Activated CD8-positive, alpha-beta memory T cell treated with anti-CD3 and anti-CD28 coated beads for 4 hours (primary cell): ENCODE measurements at regions not wholly inside any gene's neighbourhood (a gene's known extent, or its start where the extent isn't known, plus 50 kb on each side); places are given as distances from the start of the nearest gene placed in this dataset.
"Not testable (repeated sequence)": the region's sequence is repeated elsewhere in the genome, so short reads cannot be mapped to it uniquely, and the experiment has no call there.

Source experiments
- DNase-seq, 2 donors: peaks; one replicate each; pipeline ENCODE4 v3.0.0-alpha.2; 2020; ENCODE audit warnings: low read depth in 2 of 2

DNA sequence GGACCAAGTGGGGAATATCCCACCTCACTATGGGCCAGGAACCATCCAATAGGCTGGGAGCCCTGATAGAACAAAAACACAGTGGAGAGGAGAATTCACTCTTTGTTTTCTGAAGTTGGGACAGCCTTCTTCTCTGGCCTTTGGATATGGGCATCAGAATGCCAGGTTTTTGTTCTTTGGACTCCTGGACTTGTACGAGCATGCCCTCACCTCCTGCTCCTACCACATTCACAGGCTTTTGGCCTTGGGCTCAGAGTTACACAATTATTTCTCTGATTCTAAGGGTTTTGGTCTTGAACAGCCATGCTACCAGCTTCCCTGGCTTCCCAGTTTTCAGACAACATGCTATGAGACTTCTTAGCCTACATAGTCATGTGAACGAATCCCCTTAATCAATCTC is 732.9 kb upstream of the VRK2 start:
- no peak for DNase-seq

DNA sequence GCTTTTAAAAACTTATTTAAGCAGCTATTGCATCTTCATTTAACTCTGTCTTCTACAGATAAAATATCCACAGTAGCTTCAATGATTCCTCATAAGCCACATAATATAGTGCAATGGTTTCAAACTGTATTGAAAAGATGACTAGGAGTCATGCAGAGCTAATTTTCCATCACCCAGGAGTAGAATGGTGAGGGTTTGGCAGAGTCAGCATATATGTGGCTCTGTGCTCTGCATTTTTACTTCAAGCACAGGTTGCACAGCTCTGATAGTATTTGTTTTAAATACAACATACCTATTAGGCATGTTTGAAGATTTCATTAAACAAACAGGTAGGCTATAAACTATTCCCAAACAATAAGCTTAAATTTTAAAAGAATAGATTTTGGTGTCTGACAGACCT is 731.9 kb upstream of the VRK2 start:
- DNase-seq: no peak

DNA sequence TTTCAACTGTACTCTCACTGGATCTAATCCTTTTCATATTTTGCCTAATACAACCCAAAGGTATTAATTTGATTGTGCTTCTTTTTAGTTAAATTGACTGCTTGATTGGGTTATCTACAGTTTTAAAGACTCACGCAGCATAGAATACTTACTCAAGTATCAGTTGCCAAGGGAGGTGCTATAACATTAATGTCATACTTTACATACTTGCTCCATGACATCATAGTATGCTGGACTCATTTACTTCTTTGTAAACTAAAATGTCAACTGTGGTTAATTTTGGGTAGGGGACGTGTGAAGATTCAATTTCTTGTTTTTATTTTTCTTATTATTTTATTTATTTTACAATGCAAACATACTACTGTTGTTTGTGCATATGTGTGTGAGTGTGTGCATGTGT is 716.2 kb upstream of the VRK2 start:
- DNase-seq: no peak

DNA sequence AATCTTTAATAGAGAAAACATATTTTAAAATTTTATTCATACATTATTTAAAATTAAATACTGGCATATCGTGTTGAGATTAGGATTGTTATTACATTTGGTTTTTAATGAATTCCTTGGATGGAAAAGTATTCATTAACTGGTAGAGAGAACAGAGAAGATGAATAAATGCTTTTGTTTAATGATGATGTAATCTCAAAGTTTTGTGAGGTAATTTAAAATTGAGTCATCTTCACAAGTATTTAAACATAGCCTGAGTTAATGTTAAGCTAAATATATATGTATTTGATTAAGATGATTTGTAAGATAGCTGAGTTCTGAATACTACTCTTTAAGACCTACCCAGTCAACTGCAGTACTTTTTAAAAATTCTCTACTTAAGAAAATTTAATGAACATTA is 713.4 kb upstream of the VRK2 start:
- DNase-seq: no peak

DNA sequence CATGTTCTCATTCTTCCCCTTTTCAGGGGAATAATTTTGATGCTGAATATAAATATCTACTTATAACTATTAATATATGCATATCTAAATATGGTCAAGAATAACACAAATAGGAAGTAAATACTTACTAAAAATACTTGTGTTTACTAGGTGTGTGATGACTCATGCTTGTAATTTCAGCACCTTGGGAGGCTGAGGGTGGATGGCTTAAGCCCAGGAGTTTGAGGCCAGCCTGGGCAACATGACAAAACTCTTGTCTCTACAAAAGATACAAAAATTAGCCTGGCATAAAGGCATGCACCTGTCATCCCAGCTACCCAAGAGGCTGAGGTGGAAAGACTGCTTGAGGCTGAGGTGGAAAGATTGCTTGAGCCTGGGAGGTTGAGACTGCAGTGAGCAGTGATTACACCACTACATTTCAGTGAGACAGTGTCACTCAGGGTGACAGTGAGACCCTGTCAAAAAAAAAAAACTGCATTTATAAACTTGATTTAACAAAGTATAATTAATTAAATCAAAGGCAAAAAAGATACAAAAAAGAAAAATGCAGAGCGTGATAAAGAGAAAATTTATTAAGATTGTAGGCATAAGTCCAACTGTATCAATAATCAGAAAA is 703.1 kb upstream of the VRK2 start:
- no peak for DNase-seq

DNA sequence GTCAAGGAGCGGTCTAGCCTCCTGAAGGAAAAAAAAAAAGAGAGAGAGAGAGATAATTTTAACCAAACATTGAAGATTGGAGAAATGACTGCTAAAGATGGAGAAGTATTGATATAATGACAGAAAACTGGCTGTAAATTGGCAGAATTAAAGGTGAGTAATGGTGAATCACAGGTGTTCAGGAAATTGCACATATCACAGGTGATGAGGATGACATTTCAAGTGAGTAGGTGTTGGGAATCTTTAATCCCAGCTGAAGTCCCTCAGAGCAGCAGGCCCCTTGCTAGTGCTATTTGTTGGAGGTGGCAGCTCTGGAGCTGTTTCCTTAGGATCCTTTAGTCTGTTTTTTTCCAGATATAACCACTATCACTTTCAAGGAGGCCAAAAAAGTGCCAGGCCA is 678.4 kb upstream of the VRK2 start:
- DNase-seq: no peak

DNA sequence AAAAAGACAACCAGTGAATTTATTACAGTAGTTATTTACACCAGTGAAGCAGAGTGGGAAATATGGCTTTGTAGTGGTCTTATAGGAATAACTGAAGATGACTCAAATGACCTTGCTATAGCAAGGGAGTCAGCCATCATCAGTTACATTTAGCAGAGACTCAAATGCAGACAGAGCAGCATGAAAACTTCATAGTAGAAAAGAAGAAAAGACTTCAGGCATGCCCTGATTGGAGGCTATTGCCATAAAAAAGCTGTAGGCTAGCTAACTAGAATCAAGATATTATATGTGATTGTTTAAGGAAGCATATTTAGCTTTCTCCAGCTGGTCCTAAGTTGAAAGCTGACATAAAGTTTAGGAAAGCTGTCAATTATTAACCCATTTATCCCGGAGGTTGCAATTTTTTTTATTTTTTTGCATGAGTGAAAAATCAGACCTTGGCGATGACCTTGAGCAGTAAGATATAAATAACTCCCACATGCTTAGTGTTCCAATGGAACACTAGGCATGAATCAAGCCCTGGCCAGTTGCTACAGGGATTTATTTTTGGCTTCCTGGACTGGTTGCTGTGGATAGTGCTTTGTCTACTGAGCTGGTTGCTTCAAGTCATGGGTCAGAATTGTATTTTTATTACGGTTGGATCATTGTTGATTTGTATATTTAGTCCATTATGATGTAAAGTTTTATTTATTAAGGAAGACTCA is 675.6 kb upstream of the VRK2 start:
- no peak for DNase-seq

DNA sequence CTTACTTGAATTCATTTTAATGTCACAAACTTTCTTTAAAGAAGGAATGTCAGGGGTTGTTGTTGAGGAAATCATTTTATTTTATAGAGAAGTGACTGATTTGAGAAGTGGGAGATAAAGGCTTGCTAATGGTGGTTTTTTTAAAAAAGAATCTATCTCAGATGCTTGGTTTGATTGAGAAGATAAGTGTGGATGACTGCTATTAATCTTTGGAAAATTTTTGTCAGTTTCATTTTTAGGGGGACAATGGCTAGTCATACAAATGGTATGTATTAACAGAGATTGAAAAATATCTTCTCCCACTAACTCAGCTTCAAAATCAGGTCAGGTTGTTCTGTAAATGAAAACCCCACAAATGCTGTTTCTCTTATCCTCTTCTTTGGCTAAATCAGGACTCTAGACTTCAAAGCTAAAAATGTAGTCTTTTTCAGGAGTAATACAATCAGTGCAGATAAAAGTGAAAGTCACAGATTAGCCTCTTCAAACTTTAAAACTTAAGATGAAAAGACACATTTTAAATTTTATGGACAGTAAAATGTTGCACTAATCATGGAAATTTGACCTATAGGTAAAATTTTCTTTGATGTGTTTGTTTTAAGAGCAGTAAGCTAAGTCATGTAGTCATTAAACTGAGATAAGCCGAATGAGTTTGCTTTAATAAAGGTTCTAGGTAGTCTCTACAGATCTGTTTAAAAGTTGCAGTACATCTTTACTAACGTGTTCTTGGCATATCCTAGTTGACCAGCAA is 674.2 kb upstream of the VRK2 start:
- DNase-seq: no peak

DNA sequence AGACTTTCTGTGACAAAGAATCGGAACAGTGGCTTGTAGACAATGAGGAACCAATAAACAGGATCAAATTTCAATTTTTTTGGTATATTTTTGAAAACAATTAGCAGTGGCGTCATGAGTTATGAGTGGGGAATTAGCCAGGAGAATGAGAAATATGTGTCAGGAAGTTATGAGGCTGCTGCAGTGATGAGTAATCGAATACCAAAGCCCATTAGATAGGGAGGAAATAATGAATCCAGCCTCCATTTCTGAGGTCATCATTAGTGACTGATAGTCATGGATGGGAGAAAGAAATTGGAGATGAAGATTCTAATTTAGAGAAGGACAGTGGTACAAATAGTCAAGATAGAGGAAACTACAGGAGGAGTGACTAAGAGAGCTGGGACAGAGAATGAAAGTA is 673.1 kb upstream of the VRK2 start:
- DNase-seq: no peak

DNA sequence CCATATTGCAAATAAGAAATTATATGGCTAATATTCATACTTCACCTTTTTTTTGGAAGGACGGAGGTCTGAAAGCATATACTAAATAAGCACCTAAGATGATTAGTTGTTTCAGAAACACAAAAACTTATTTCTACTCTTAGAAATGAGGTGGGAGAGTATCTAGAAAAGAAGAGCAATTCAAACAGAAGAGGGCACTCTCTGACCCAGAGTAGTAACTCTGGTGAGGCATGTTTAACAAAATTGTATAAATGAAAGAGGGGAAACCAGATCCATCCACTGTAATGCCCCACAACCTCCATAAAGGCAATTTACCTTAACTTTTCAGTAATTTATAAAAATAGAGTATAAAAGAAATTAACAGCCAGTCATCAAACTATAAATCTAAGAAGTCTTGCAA is 669.6 kb upstream of the VRK2 start:
- DNase-seq: no peak

DNA sequence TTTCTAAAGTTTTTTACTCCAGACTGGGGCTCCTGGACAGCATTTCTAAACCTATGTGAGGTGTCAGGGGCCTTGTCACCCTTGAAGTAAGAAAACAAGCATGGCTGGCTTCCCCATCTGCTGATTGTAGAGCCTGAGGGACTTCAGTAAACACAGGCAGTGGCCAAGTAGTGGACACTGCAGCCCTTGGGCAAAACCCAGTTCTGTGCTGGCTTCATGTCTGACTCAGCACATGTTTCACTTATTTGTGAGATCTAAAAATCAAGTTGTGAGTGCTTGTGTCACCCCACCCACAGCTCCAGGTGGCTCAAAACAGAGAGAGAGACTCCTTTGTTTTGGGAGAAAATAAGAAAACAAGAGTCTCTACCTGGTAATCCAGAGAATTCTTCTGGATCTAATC is 660.3 kb upstream of the VRK2 start:
- DNase-seq: no peak

DNA sequence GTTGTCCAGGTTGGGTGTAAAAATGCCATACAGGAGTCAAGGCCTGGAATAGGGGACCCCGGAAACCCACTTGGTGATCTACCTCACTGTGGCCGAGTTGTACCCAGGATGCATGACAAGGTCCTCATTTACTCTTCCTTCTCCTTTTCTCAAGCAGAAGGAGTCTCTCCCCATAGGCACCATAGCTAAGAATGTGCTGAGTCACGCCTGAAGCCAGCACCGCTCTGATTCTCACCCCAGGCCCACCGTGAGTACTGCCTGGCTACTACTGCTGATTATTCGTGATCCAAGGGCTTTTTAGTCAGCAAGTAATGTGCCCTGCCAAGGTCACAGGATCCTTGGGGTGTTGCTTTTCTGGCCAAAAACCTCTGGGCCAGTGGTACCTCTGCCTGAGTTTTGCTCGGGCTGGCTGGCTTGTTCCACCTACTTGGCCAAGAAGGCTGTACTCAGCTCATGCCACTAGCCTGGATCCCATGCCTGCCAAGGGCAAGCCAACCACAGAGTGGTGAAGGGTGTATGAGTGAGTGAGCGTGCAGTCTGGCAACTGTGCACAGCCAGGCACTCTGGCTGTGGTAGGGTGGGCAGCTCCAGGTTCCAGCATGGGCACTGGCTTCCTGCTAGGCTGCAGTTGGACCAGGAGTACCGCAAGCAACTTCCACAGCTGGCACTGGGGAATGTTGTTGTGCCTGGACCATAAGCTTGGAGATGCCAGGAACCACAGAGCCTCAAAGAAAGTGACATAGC is 650.1 kb upstream of the VRK2 start:
- DNase-seq: no peak

DNA sequence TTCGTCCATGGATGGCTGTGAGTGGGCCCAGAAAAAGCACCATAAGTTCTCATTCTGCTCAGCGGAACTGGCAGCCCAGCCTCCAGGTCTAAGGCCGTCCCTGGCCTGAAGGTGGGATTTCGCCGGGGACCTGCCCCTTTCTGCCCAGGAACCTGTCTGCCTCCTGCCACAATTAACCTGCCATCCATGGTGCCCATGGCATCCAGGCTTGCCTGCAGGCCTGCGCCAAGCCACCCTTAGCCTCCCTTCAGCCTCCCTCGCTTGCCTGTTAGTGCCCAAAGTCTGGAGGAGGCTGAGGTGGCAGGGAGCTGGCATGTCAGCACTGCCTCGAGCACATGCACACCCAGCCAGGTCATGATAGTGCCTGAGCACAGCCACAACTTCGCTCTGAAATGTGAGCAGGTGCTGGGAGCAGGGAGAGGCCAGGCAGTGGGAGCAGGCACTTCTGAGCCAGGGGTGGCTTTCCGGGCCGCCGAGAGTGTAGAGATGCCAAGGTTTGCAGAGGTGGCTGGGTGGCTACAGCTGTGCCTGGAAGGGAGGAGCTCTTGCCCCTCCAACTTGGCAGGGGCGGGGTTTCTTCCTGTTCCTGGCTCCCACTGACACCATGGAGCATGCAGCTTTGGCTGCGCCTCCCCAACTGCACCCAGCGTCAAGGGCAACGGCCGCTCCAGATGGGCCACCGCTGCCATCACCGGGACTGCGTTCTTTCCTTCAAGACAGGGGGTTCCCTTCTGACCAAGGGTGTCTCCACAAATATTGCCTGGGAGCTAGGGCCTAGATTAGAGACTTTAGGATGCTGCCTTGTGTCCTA is 648.9 kb upstream of the VRK2 start:
- DNase-seq: no peak

DNA sequence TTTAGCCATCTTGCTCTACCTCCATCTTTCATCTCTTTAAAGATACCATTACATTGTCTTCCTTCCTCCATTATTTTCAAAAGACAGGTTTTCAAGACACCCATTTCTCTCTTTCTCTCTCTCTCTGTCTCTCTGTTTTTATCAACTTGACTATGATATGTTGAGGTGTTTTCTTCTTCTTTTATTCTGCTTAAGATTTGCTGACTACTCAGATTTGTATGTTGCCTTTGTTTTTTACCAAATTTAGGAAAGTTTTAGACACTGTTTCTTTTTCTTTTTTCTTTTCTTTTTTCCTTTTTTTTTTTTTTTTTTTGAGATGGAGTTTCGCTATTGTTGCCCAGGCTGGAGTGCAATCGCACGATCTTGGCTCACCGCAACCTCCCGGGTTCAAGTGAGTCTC is 647.5 kb upstream of the VRK2 start:
- no peak for DNase-seq

DNA sequence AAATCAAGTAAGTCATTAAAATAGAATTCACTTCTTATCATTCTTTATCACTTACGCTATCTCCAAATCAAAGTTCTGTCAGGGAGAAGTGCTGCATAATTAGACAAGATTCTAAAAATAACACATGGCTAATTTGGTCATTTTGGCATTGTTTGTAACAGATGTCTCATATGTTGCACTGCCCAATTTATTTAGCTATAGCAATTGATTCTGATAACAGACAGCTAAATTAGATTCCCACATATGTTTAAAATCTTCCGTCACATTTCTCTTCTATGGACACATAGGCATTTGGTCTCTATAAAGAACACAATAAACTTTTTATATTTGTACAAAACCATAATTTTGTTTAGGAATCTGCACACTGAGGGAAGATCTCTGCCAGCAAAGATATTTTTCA is 644.5 kb upstream of the VRK2 start:
- no peak for DNase-seq

DNA sequence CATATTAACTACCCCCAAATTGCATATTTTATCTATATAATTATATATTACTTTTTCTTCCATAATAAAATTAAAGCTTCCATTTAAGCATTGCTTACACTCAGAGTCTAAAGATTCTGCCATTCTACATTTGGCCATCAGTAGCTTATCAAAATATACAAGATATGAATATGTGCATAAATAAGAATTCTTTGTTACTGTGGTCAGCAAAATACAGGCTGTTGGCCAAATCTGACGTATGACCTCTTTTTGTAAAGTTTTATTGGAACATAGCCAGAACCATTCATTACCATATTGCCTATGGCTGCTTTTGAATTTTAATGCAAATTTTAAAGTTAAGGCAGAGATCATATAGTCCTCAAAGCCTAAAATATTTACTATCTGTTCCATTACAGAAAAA is 643.9 kb upstream of the VRK2 start:
- DNase-seq: no peak

DNA sequence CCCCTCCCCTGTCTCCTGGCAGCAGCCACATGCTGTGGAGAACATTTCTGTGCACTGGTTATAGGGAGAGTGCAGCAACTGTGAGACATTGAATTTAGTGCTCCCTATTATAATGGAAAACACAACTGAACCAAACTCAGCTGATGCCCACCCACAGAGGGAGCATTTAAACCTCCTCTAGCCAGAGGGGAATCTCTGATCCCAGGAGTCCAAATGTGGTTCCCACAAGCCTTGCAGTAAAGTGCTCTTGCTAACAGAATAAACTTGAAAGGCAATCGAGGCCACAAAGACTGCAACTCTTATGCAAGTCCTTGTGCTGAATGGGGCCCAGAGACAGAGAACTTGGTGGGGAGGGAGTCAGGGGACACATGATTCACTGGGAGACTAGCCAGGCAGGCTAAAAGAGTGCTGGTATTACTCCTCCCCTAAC is 638.8 kb upstream of the VRK2 start:
- no peak for DNase-seq

DNA sequence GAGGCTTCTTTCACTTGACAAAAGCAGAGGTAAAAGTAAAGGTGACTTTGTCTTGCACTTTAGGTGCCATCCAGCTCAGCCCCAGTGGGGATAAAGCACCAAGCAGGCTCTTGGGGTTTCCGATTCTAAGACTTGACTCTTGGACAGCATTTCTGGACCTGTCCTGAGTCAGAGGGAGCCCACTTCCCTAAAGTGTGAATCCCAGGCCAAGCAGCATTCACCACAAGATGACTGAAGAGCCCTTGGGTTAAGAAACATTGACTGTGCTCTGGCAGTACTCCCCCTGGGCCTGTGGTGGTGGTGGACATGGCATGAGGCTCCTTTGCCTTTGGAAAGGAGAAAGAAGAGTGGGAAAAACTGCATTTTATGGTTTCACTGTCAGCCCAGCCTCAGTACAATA is 638.0 kb upstream of the VRK2 start:
- no peak for DNase-seq

DNA sequence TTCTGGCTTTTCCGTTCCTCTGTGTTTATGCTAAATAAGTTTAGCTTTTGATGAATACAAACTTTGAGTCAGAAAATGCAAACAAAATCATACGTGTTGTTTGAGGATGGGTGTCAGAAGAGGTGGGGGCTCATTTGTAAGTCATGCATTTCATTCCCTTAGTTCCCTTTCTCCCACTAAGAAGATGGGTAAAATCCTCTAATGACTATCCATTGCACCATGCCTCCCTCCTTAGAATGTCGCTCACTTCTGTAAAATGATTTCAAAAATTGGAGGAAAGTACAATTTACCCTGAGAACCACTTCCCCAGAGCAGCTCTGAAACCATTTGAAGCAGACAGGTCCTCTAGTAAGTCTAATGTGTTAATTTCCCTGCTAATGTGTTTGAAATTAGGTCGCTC is 629.6 kb upstream of the VRK2 start:
- no peak for DNase-seq

DNA sequence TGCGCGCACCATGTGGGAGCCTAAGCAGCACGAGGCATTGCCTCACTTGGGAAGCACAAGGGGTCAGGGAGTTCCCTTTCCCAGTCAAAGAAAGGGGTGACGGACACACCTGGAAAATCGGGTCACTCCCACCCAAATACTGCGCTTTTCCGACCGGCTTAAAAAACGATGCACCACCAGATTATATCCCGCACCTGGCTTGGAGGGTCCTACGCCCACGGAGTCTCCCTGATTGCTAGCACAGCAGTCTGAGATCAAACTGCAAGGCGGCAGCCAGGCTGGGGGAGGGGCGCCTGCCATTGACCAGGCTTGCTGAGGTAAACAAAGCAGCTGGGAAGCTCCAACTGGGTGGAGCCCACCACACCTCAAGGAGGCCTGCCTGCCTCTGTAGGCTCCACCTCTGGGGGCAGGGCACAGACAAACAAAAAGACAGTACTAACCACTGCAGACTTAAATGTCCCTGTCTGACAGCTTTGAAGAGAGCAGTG is 627.7 kb upstream of the VRK2 start:
- DNase-seq: not testable (repeated sequence)

DNA sequence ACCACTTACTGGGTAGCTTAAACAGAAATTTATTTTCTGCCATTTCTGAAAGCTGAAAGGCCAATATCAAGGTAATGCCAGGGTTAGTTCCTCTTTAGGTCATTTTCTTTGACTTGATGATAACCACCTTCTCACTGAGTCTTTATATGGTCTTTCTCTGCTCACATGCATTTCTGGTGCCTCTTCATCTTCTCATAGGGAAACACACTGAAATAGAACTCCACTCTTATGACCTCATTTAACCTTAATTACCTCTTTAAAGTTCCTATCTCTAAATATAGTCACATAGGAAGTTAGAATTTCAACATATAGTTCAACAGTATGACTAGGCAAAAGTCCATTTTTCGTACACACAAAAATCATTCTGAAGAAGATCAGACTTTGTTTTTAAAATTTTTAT is 616.8 kb upstream of the VRK2 start:
- no peak for DNase-seq

DNA sequence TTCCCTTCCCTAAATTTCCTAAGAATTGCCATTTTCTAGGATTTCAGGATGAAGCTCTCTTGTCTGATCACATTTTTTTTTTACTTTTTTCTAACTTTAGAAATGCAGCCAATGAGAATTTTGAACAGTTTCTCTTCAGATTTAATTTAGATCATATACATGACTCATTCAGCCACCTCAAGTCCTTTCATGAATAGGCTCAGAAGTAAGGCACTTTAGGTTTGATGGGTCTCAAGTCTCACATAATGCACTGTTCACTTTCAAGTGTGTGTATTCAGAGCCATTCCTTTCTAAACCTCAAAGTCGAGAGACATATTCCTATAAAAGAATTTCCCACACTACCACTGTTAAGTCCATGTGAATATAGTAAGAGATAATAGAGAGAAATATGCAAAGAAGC is 614.1 kb upstream of the VRK2 start:
- DNase-seq: no peak
